ENCODE measurements at regions not wholly inside any gene's neighbourhood (a gene's known extent, or its start where the extent isn't known, plus 50 kb on each side); places are given as distances from the start of the nearest gene placed in this dataset.

DNA sequence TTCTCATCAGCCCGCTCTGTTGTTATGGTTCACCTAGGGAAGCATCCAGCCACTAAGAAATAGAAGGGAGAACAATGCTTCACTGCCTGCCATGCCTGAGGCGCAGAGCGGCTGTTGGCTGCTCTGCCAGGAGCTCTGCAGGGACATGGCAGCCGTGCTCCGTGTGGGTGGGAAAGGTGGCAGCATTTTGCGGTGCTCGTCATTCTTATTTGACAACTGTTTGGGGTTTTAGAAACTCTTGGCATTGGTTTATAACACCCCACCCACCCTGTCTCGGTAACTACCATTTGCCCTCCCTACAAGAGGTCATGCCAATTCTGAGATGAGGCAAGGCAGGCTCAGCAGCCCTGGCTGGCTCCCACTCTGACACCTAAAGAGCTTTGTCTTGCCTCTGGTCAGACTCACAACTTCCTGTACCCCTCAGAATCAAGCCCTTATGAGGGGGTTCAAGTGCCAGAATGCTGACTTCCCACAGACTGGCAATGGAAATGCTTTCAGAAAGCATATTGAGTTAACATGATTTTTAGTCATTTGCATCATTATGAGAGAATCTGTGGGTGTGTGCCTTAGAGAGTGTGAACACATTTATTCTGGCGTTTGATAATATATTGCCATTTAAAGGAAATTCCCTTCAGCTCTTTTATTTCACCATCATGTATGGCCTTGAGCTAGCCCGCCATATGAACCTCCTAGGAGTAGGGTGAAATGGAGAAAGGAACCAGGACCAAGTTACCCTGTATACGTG lies 288.0 kb upstream of the ANKRD55 start:
- H3K4me3 ChIP-seq (replicated peaks in 1 of 4; ENCODE audit: control extremely low read depth in 1 of 4, insufficient read depth in 1 of 4, low read depth in 3 of 4, low read length in 4 of 4): no peak overlapping the region
- H3K9ac ChIP-seq (ENCODE audit: insufficient read depth, low read length): no peak overlapping the region
- H3K36me3 ChIP-seq (ENCODE audit: control insufficient read depth, insufficient read depth, low read length): no peaks in the 10 kb centered on the region
- H3K9me3 ChIP-seq (ENCODE audit: control insufficient read depth, insufficient read depth, low read depth, low read length): no peaks in the 10 kb centered on the region
- no peak overlapping the region for H2AFZ ChIP-seq (ENCODE audit: low read length)
- no peaks in the 10 kb centered on the region for H3K79me2 ChIP-seq (ENCODE audit: control insufficient read depth, insufficient read depth, low read length)
- H3K4me1 ChIP-seq (ENCODE audit: control insufficient read depth, extremely low read depth, insufficient read depth, low read length): no peaks in the 10 kb centered on the region
- no peak for TF ChIP-seq EZH2 (IDR thresholded peaks at IDR 0.05; ENCODE audit: low read length, missing control alignments)
- TF ChIP-seq CTCF (conservative IDR thresholded peaks at IDR 0.05 in 1 of 2, IDR thresholded peaks at IDR 0.05 in 1 of 2; ENCODE audit: low read depth in 1 of 2, low read length in 2 of 2): no peak
- H3K4me2 ChIP-seq (ENCODE audit: extremely low read depth, insufficient read depth, low read length): no peak overlapping the region
- no peaks in the 10 kb centered on the region for H4K20me1 ChIP-seq (ENCODE audit: control insufficient read depth, extremely low read depth, insufficient read depth, low read length)
- H3K27ac ChIP-seq (ENCODE audit: insufficient read depth, low read length): no peak overlapping the region
- no peak for DNase-seq (ENCODE audit: low read depth in 2 of 2)
- no peaks in the 10 kb centered on the region for H3K27me3 ChIP-seq (ENCODE audit: control insufficient read depth, insufficient read depth, low read length)

- H3K4me2 ChIP-seq (ENCODE audit: extremely low read depth, insufficient read depth, low read length): no peak overlapping the region
- H3K36me3 ChIP-seq (ENCODE audit: control insufficient read depth, insufficient read depth, low read length): no peaks in the 10 kb centered on the region
- no peak overlapping the region for H3K4me3 ChIP-seq (replicated peaks in 1 of 4; ENCODE audit: control extremely low read depth in 1 of 4, insufficient read depth in 1 of 4, low read depth in 3 of 4, low read length in 4 of 4)
- H2AFZ ChIP-seq (ENCODE audit: low read length): no peak overlapping the region
- no peaks in the 10 kb centered on the region for H4K20me1 ChIP-seq (ENCODE audit: control insufficient read depth, extremely low read depth, insufficient read depth, low read length)
- H3K79me2 ChIP-seq (ENCODE audit: control insufficient read depth, insufficient read depth, low read length): no peaks in the 10 kb centered on the region
- H3K9me3 ChIP-seq (ENCODE audit: control insufficient read depth, insufficient read depth, low read depth, low read length): no peaks in the 10 kb centered on the region
- no peak overlapping the region for H3K27ac ChIP-seq (ENCODE audit: insufficient read depth, low read length)
- H3K27me3 ChIP-seq (ENCODE audit: control insufficient read depth, insufficient read depth, low read length): no peaks in the 10 kb centered on the region
- no peak for DNase-seq (ENCODE audit: low read depth in 2 of 2)
- TF ChIP-seq CTCF (conservative IDR thresholded peaks at IDR 0.05 in 1 of 2, IDR thresholded peaks at IDR 0.05 in 1 of 2; ENCODE audit: low read depth in 1 of 2, low read length in 2 of 2): no peak
- TF ChIP-seq EZH2 (IDR thresholded peaks at IDR 0.05; ENCODE audit: low read length, missing control alignments): no peak
- H3K9ac ChIP-seq (ENCODE audit: insufficient read depth, low read length): no peak overlapping the region
- no peaks in the 10 kb centered on the region for H3K4me1 ChIP-seq (ENCODE audit: control insufficient read depth, extremely low read depth, insufficient read depth, low read length)
Observed at GRCh38 chr5:56518820-56519219, 285.7 kb upstream of the ANKRD55 start.

GRCh38 chr5:56517011-56517416 lies 283.9 kb upstream of the ANKRD55 start:
- peak in 1 of 2 donors; percentile 26 for DNase-seq (ENCODE audit: low read depth in 2 of 2)
- Histone ChIP-seq H3K4me1 (ENCODE audit: control insufficient read depth, extremely low read depth, insufficient read depth, low read length) (peaks cover 2% of the 10 kb centered on the region), H4K20me1 (ENCODE audit: control insufficient read depth, extremely low read depth, insufficient read depth, low read length) (no peaks in the 10 kb centered on the region), H3K9me3 (ENCODE audit: control insufficient read depth, insufficient read depth, low read depth, low read length) (no peaks in the 10 kb centered on the region), H3K4me2 (ENCODE audit: extremely low read depth, insufficient read depth, low read length) (no peak overlapping the region), H3K27me3 (ENCODE audit: control insufficient read depth, insufficient read depth, low read length) (no peaks in the 10 kb centered on the region), H2AFZ (ENCODE audit: low read length) (no peak overlapping the region), H3K9ac (ENCODE audit: insufficient read depth, low read length) (no peak overlapping the region), H3K27ac (ENCODE audit: insufficient read depth, low read length) (no peak overlapping the region), H3K79me2 (ENCODE audit: control insufficient read depth, insufficient read depth, low read length) (no peaks in the 10 kb centered on the region), H3K36me3 (ENCODE audit: control insufficient read depth, insufficient read depth, low read length) (no peaks in the 10 kb centered on the region), H3K4me3 (replicated peaks in 1 of 4; ENCODE audit: control extremely low read depth in 1 of 4, insufficient read depth in 1 of 4, low read depth in 3 of 4, low read length in 4 of 4) (no peak overlapping the region)
- TF ChIP-seq CTCF (conservative IDR thresholded peaks at IDR 0.05 in 1 of 2, IDR thresholded peaks at IDR 0.05 in 1 of 2; ENCODE audit: low read depth in 1 of 2, low read length in 2 of 2) (no peak), EZH2 (IDR thresholded peaks at IDR 0.05; ENCODE audit: low read length, missing control alignments) (no peak)

Measured in fibroblast of lung (primary cell).